Endothelial cell of umbilical vein (primary cell): ENCODE measurements at regions not wholly inside any gene's neighbourhood (a gene's known extent, or its start where the extent isn't known, plus 50 kb on each side); places are given as distances from the start of the nearest gene placed in this dataset.
"Not testable (repeated sequence)": the region's sequence is repeated elsewhere in the genome, so short reads cannot be mapped to it uniquely, and the experiment has no call there.

Experiments
- CTCF ChIP-seq, 2 donors: IDR thresholded peaks; 1 replicate in 1 of 2; 2 replicates in 1 of 2; pipeline ENCODE4 v1.5.1; 2011; ENCODE audit warnings: low read length in 2 of 2, mild to moderate bottlenecking in 2 of 2, moderate library complexity in 2 of 2, control low read depth in 1 of 2, inconsistent platforms in 1 of 2, low read depth in 1 of 2; ENCODE audit not compliant: insufficient read depth in 1 of 2; ENCODE audit errors: extremely low read depth in 1 of 2
- EZH2 ChIP-seq: IDR thresholded peaks from 2 replicates; pipeline ENCODE4 v1.6.1; 2012; ENCODE audit warnings: borderline replicate concordance, low read depth, mild to moderate bottlenecking, moderate library complexity, low read length, inconsistent platforms; ENCODE audit not compliant: severe bottlenecking
- FOS ChIP-seq: IDR thresholded peaks from 2 replicates; pipeline ENCODE4 v1.6.1; 2011; ENCODE audit warnings: mild to moderate bottlenecking, low read length, moderate library complexity, borderline replicate concordance; ENCODE audit not compliant: insufficient read depth
- GATA2 ChIP-seq: IDR thresholded peaks from 2 replicates; pipeline ENCODE4 v1.7.0; 2011; ENCODE audit warnings: low read depth, mild to moderate bottlenecking, moderate library complexity, mixed read lengths, low read length; ENCODE audit not compliant: insufficient read length, insufficient read depth
- JUN ChIP-seq: IDR thresholded peaks from 2 replicates; pipeline ENCODE4 v1.6.1; 2011; ENCODE audit warnings: borderline replicate concordance, low read depth; ENCODE audit not compliant: insufficient read length, insufficient read depth
- MAX ChIP-seq: IDR thresholded peaks from 2 replicates; pipeline ENCODE4 v1.6.1; 2011; ENCODE audit not compliant: insufficient read depth, insufficient read length
- MYC ChIP-seq: IDR thresholded peaks from one replicate; pipeline ENCODE4 v1.6.1; 2011; ENCODE audit warnings: mild to moderate bottlenecking, low read depth, low read length
- POLR2A ChIP-seq: IDR thresholded peaks from 2 replicates; pipeline ENCODE4 v1.6.1; 2012; ENCODE audit warnings: low read depth, mild to moderate bottlenecking, control low read depth, low read length
- POLR2AphosphoS5 ChIP-seq: IDR thresholded peaks from 2 replicates; pipeline ENCODE4 v1.6.1; 2012; ENCODE audit warnings: low read depth, mild to moderate bottlenecking, control low read depth, low read length, moderate library complexity; ENCODE audit not compliant: insufficient read depth

- not testable (repeated sequence) for TF ChIP-seq FOS; CTCF (IDR thresholded peaks at IDR 0.05; ENCODE audit: extremely low read depth in 1 of 2, insufficient read depth in 1 of 2, low read depth in 1 of 2, low read length in 2 of 2); POLR2A; MYC; EZH2; MAX; POLR2AphosphoS5; GATA2; JUN
Measured at GRCh38 chr15:83335542-83335941, 51.1 kb upstream of the BNC1 start.
